Lower leg skin (tissue), 4 donors: ENCODE measurements at regions not wholly inside any gene's neighbourhood (a gene's known extent, or its start where the extent isn't known, plus 50 kb on each side); places are given as distances from the start of the nearest gene placed in this dataset.

ENCODE experiments used
- DNase-seq, 2 donors: peaks; one replicate each; pipeline ENCODE4 v3.0.0-alpha.2; 2019; ENCODE audit warnings: low spot score in 2 of 2
- H3K4me3 ChIP-seq: fragments of 200-600 bp; sonication (generic); 2 replicates; pipeline ENCODE4 v1.5.1; 2017; ENCODE audit warnings: mild to moderate bottlenecking, low read depth; ENCODE audit not compliant: poor library complexity, severe bottlenecking
- CTCF ChIP-seq, 3 donors: fragments of 450-650 bp; IDR thresholded peaks; one replicate each; pipeline ENCODE4 v1.5.1; 2016; ENCODE audit warnings: antibody characterized with exemption in 3 of 3, mild to moderate bottlenecking in 3 of 3, moderate library complexity in 2 of 3
- POLR2A ChIP-seq, 2 donors: fragments of 450-650 bp; IDR thresholded peaks; one replicate each; pipeline ENCODE4 v1.6.1; 2016 to 2017; ENCODE audit warnings: antibody characterized with exemption in 2 of 2, mild to moderate bottlenecking in 1 of 2, moderate library complexity in 1 of 2
- WGBS, 2 donors: methylation state at CpG; one replicate each; pipeline ENCODE4 v1.1.5; 2018; 5-methylcytosine and 5-hydroxymethylcytosine counted together
- intact Hi-C: fragments of 100-400 bp; cut with DNase I; formaldehyde crosslinking; loops from one replicate; pipeline ENCODE4 v1.15.0; 2023; ENCODE audit warnings: low total_unique reads

- WGBS, 2 donors = 83 to 84% methylated on average over 3 of the region's 3 CpGs
- no peak overlapping the region for H3K4me3 ChIP-seq
- no peak for DNase-seq
- intact Hi-C loops = no loop called here
- TF ChIP-seq CTCF (IDR thresholded peaks at IDR 0.05) (no peak), POLR2A (IDR thresholded peaks at IDR 0.05) (no peak)
Measured at GRCh38 chr12:107219301-107219700, 126.0 kb upstream of the CRY1 start.

GRCh38 chr12:107221913-107222312 is 128.6 kb upstream of the CRY1 start:
- intact Hi-C loops = no loop called here
- TF ChIP-seq POLR2A (IDR thresholded peaks at IDR 0.05) (no peak), CTCF (IDR thresholded peaks at IDR 0.05) (no peak)
- no peak overlapping the region for H3K4me3 ChIP-seq
- no peak for DNase-seq

GRCh38 chr12:107223821-107224220 is 130.5 kb upstream of the CRY1 start:
- intact Hi-C loops = no loop called here

GRCh38 chr12:107225635-107226034 is 132.3 kb upstream of the CRY1 start:
- intact Hi-C loops = no loop called here
- 53 to 54% methylated on average over 6 of the region's 6 CpGs for WGBS, 2 donors
- no peak overlapping the region for H3K4me3 ChIP-seq
- no peak for DNase-seq
- TF ChIP-seq CTCF (IDR thresholded peaks at IDR 0.05) (no peak), POLR2A (IDR thresholded peaks at IDR 0.05) (no peak)

More at GRCh38 chr12:107223821-107224220, 130.5 kb upstream of the CRY1 start:
- no peak for DNase-seq
- WGBS, 2 donors = 73 to 78% methylated on average over 5 of the region's 5 CpGs
- TF ChIP-seq POLR2A (IDR thresholded peaks at IDR 0.05) (no peak), CTCF (IDR thresholded peaks at IDR 0.05) (no peak)
- H3K4me3 ChIP-seq = no peak overlapping the region

- WGBS, 2 donors = 77 to 83% methylated on average over 2 of the region's 2 CpGs
- no peak for DNase-seq
- intact Hi-C loops = no loop called here
Measured at GRCh38 chr12:107226126-107226525, 132.8 kb upstream of the CRY1 start.

More at GRCh38 chr12:107226126-107226525, 132.8 kb upstream of the CRY1 start:
- TF ChIP-seq POLR2A (IDR thresholded peaks at IDR 0.05) (no peak), CTCF (IDR thresholded peaks at IDR 0.05) (no peak)
- no peak overlapping the region for H3K4me3 ChIP-seq
